NCI-H524 treated with DMSO at 0.1 percent for 48 hours (cell line): ENCODE measurements at regions not wholly inside any gene's neighbourhood (a gene's known extent, or its start where the extent isn't known, plus 50 kb on each side); places are given as distances from the start of the nearest gene placed in this dataset.

Source experiments
- DNase-seq: peaks from one replicate; lab custom pipeline; 2025; lab: John Stamatoyannopoulos, UW

- DNase-seq = no peak
Measured at GRCh38 chr6:14783594-14783993, 462.3 kb upstream of the JARID2 start.

GRCh38 chr6:14784596-14785492 lies 461.0 kb upstream of the JARID2 start:
- DNase-seq = no peak

GRCh38 chr6:14785493-14785790 lies 460.4 kb upstream of the JARID2 start:
- DNase-seq = no peak

GRCh38 chr6:14786008-14786407 lies 459.9 kb upstream of the JARID2 start:
- no peak for DNase-seq

GRCh38 chr6:14786455-14786854 lies 459.4 kb upstream of the JARID2 start:
- no peak for DNase-seq

GRCh38 chr6:14787250-14787649 lies 458.6 kb upstream of the JARID2 start:
- DNase-seq = no peak

GRCh38 chr6:14787677-14788076 lies 458.2 kb upstream of the JARID2 start:
- DNase-seq = no peak

GRCh38 chr6:14789996-14790395 lies 455.9 kb upstream of the JARID2 start:
- no peak for DNase-seq

GRCh38 chr6:14790976-14791375 lies 454.9 kb upstream of the JARID2 start:
- DNase-seq = no peak

GRCh38 chr6:14791526-14791925 lies 454.3 kb upstream of the JARID2 start:
- no peak for DNase-seq

GRCh38 chr6:14792118-14792955 lies 453.5 kb upstream of the JARID2 start:
- DNase-seq = no peak

- DNase-seq = no peak
Measured at GRCh38 chr6:14795451-14795850, 450.4 kb upstream of the JARID2 start.

GRCh38 chr6:14796974-14797762 lies 448.7 kb upstream of the JARID2 start:
- no peak for DNase-seq

- no peak for DNase-seq
Measured at GRCh38 chr6:14797875-14798593, 447.8 kb upstream of the JARID2 start.

- no peak for DNase-seq
Measured at GRCh38 chr6:14798594-14798982, 447.3 kb upstream of the JARID2 start.

- no peak for DNase-seq
Measured at GRCh38 chr6:14798996-14799588, 446.8 kb upstream of the JARID2 start.

- peak; percentile 43 for DNase-seq
Measured at GRCh38 chr6:14799928-14800327, 445.9 kb upstream of the JARID2 start.

GRCh38 chr6:14802514-14803160 lies 443.2 kb upstream of the JARID2 start:
- no peak for DNase-seq

GRCh38 chr6:14804001-14804784 lies 441.7 kb upstream of the JARID2 start:
- DNase-seq = no peak

GRCh38 chr6:14804785-14805210 lies 441.1 kb upstream of the JARID2 start:
- DNase-seq = no peak
